ENCODE measurements at regions not wholly inside any gene's neighbourhood (a gene's known extent, or its start where the extent isn't known, plus 50 kb on each side); places are given as distances from the start of the nearest gene placed in this dataset.

GRCh38 chr2:129431881-129432280 is 547.6 kb upstream of the RAB6C start:
- FAIRE-seq: no peak

DNA sequence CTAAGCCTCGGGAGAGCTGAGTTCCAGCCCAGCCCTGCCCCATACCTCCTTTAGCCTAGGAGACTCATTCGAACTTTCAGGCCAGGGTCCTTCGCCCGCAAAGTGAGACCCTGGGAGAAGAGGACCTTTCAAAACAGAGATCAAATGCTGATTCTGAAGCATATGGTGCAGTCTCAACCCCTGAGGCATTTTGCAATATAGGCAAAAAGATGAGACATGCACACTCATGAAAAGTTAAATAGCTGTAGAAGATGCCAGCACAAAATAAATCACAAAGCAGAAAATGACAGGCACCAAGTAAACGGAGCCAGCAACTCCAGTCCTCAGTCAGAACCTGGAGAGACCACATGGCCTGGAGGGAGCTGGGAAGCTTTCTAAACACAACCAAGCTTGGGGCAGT is 542.7 kb upstream of the RAB6C start:
- FAIRE-seq: no peak

GRCh38 chr2:129437725-129438124 is 541.7 kb upstream of the RAB6C start:
- no peak for FAIRE-seq

- FAIRE-seq: no peak
Observed at GRCh38 chr2:129438501-129439057, 540.9 kb upstream of the RAB6C start.

DNA sequence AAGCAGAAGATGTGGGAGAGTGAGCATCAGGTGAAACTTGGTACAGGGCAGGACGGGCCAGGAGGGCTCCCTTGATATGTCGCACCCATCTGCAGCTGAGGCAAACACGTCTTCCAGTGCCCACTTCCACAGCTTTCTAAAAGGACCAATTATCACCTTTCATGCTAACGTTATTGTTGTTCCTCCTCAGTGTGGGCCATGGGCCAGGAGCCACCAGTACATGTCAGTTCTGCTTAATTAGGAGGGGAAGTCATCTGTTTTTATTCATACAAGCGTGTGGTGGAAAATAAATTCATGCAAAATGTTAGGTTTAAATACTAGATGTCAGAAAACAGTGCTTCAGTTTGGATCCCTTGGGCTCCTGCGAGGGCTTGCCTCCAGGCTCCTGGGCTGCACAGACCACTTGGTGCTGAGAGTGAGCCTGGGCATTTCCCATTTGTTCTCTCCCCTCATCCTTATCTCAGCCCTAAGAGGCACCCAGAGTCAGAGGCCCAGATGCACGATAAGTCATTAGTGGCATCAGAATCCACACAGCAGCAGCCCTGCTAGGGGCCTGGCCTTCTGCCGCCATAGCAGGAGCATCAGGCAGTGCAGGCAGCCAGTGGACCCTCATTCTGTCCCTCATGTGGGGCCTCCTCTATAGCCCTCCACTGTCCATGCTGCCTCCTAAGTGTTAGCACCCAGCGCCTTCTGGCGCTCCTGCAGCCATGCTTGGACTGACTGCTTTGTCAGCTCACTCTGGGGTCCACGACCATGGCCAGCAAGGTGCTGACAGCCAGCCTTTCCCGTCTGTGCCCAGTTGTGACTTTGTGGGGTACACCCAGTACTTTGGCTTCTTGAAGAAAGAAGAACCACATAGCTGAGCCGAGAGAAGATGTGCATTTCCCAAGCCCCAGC is 539.8 kb upstream of the RAB6C start:
- no peak for FAIRE-seq

DNA sequence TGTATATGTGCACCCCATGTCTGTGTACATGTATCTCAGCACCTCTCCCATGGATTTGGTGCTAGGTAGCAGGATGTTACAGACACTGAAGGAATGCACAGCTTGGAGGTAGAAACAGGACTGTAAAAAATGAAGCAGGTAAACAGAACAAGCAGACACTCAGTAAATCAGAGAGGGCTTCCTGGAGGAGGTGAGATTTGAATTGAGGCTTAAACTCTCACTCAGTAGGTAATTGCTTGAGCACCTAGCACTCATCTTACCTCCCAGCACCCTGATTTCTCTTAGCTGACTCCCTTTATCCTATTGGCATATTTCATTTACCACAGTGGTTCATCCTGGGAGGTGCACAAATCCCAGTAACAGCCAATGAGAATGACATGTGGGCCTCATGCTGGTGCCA is 537.9 kb upstream of the RAB6C start:
- FAIRE-seq: no peak

DNA sequence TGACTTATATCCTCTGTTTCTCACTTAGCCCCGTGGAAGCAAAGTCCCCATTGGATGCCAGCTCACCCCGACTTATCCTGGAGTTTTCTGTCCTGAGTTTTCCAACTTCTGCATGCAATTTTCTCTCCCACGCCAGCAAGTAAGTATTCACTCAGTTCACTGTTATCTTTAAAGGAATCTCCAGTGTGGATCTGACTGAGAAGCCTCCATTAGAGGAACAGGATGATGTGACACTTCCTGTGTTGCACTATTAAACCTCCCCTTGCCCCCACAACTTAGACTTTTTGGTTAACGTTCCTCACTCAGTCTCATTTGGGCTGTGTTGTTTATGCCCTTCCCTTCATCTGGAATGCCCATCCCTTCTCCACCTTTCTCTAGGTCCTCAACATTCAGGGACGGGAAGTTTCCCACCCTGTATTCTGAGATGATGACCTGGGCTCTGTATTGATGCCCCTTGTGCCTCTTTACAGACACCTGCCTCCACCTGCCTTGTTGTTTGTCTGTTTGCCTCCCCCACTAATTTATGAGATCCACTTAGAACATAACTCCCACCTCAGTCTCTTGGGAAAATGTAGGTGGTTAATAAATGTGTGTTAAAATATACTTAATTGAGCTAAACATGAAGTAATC is 536.1 kb upstream of the RAB6C start:
- no peak for FAIRE-seq

- no peak for FAIRE-seq
Observed at GRCh38 chr2:129443865-129444739, 535.4 kb upstream of the RAB6C start.

DNA sequence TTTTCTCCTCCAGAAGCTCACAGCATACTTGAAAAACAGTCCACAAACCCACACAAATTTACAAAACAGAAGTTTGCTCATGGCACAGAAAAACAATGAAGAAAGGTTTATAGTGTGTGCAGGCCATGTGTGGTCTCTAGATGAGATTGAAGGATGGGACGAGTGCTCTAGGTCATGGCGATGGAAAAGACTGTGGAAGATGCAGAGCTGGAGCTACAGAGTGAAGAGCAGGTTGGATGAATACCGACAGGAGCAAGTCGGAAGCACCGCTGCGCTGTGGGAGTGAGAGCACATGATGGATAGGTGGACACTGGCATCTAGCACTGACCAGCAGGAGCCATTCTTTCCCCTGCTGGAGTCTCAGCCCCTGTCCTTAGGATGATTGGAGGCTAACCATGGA is 534.7 kb upstream of the RAB6C start:
- FAIRE-seq: no peak

GRCh38 chr2:129456691-129457090 is 522.8 kb upstream of the RAB6C start:
- FAIRE-seq: no peak

GRCh38 chr2:129457277-129457818 is 522.1 kb upstream of the RAB6C start:
- no peak for FAIRE-seq

GRCh38 chr2:129458006-129458405 is 521.5 kb upstream of the RAB6C start:
- FAIRE-seq: no peak

DNA sequence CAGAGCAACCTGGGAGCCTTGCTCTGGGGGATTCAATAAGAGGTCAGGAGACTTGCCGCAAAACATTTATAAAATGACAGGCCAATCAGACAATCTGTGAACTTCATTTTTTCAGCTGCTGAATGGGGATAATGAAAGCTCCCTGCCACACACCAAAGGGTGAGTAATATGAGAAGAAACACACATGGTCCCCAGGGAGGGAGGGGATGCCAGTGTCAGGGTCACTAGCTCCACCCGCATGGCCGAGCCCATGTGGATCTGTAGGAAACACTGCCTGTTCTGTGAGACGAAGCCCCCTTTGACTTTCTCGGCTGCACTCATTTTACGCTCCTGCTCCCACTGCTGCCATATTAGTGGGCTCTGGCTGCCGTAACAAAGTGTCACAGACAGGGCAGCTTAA is 521.0 kb upstream of the RAB6C start:
- FAIRE-seq: no peak

GRCh38 chr2:129459200-129459876 is 520.1 kb upstream of the RAB6C start:
- no peak for FAIRE-seq

- no peak for FAIRE-seq
Observed at GRCh38 chr2:129459881-129460280, 519.6 kb upstream of the RAB6C start.

GRCh38 chr2:129460299-129461198 is 518.9 kb upstream of the RAB6C start:
- no peak for FAIRE-seq

- FAIRE-seq: no peak
Observed at GRCh38 chr2:129462349-129462748, 517.1 kb upstream of the RAB6C start.

- FAIRE-seq: no peak
Observed at GRCh38 chr2:129462967-129463366, 516.5 kb upstream of the RAB6C start.

GRCh38 chr2:129464036-129464435 is 515.4 kb upstream of the RAB6C start:
- FAIRE-seq: no peak

- FAIRE-seq: no peak
Observed at GRCh38 chr2:129464631-129465030, 514.8 kb upstream of the RAB6C start.

- no peak for FAIRE-seq
Observed at GRCh38 chr2:129465045-129465444, 514.4 kb upstream of the RAB6C start.
